NCI-H510A (cell line): ENCODE measurements at regions not wholly inside any gene's neighbourhood (a gene's known extent, or its start where the extent isn't known, plus 50 kb on each side); places are given as distances from the start of the nearest gene placed in this dataset.

Experiments used
- DNase-seq: peaks from one replicate; lab custom pipeline; 2025; lab: John Stamatoyannopoulos, UW

DNA sequence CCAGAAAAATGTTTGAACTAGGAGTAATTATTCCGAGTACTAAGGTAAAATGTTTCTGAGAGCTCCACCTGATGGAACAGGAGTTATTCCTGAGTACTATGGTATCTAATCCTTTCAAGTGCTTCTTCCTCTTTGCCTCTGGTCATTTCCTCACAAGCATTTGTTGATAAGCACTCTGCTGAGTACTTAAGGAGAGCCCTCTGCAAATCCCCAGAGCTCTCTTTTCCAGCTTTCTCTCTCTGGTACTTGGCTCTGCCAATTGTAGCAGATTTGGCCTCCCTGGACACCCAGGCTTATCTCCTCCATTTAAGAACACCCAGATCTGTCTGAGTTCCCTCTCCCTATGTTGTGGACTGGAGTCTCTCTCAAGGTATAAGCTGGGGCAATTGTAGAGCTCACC lies 457.0 kb downstream of the MN1 start:
- DNase-seq = no peak

- no peak for DNase-seq
These were observed 455.9 kb downstream of the MN1 start for GRCh38 chr22:27345691-27346090.

DNA sequence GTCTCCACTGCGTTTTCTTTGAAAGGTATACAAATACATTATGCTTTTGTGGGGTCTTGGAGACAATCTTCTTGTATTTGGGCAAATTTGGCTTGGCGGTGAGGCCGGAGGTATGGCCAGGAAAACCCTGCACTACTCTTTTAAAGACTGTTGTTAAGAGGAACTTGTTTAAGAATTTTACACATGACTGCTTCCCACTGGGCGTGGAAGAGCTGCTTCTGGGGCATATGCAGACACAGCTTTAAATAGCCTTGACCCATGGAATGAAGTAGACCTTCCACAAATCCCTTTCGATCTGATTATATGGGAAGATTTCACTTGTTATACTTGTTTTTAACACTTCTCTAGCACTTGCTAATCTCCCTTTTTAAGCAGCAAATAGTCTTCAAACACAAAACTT lies 453.6 kb downstream of the MN1 start:
- no peak for DNase-seq

GRCh38 chr22:27348634-27349033 lies 452.9 kb downstream of the MN1 start:
- DNase-seq = no peak

GRCh38 chr22:27349456-27349855 lies 452.1 kb downstream of the MN1 start:
- no peak for DNase-seq

DNA sequence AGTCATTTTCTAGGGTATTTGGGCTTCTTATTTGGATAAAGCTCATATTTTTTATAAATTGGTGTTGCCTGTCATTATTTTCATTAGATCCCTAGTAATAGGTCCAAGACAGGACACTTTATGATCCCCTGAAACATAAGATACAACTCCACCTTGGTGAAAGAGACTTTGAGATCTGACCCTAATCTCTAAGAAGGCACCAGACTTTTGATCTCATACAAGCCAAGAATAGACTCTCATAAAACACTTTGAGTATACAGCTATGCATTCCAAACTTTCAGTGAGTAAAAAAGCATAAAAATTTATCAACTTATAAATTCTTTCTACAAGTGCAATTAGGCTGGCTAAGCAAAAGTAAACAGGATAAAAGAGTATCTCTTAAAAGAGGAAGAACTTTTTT lies 451.2 kb downstream of the MN1 start:
- no peak for DNase-seq

- no peak for DNase-seq
These were observed 449.1 kb downstream of the MN1 start for GRCh38 chr22:27352426-27352825.

DNA sequence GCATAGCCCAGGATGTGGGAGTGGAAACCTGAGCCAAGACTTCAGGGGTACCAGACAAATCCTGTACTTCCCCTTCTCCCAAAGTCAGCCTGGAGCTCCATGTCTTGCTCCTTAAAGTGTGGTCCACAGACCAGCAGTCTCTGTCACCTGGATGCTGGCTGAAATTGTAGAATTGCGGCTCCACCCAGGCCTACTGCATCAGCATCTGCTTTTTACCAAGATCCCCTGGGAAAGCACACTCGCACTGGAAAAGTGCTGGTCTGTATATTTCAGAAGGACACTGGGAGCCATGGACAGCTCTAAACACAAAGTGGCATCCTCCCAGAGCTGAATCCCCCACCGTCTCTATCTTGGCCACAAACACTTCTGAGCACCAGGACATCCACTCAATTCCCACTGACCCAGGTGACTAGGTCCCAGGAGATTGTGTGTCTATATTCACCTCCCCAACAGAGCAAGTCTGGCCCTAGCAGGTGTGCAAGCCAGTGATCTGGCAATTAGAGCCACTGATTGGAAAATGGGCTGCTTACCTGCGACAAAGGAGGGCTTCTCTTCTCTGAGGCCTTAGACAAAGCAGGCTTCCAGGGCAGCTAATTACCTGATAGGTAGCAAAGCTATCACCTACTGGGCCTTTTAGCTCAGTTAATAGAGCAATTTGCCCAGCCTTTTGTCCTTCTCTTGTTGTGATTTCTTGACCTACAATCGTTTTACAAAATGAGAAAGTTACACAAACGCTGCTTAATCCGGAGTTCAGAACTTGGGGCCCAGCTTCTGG lies 443.3 kb downstream of the MN1 start:
- DNase-seq = no peak

DNA sequence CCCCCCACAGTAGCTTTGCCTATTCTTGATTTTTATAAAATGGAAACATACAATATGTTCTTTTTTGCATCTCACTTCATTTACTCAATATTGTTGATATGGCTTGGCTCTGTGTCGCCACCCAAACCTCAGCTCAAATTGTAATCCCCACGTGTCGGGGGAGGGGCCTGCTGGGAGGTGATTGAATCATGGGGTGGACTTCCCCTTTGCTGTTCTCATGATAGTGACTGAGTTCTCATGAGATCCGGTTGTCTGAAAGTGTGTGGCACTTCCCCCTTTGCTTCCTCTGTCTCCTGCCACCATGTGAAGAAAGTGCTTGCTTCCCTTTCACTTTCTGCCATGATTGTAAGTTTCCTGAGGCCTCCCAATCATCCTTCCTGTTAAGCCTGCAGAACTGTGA lies 431.3 kb downstream of the MN1 start:
- no peak for DNase-seq

DNA sequence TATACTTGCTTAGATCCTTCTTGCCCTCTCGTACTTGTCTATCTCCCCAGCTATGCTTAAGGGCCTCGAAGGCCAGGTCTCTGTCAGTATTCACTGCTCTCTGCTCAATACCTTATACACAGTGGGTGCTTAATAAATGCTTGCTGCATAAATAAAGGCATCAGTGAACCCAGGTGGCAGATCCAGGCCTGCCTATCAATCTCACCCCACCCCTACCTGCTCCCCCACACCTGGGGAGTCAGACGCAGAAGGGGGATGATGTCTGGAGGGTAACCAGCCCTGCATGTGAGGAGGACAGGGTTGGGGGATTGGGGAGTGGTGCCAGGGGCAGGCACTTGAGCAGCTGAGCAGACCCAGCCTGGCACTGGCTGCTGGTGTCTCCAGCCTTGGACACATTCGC lies 430.6 kb downstream of the MN1 start:
- DNase-seq = no peak

DNA sequence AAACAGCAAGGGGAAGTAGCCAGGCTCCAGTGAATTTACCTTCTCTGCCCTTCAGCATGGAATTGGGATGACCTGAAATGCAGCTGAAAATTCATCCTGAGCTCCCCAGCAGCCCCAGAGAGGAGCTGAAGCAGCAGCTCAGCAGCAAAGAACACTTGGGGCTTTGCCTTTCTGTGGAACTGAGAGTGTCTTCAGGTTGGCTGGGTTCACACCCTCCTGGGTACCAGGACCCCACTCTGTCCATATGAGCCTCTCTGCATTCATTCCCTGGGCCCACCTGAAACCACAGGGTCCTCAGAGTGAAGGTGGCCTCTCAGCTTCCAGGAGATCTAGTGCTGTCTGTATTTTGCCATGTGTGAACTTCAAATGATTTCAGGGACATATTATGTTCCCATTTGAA lies 429.2 kb downstream of the MN1 start:
- DNase-seq = no peak

- peak; percentile 88 for DNase-seq
These were observed 428.4 kb downstream of the MN1 start for GRCh38 chr22:27372969-27373670.

- peak; percentile 17 for DNase-seq
These were observed 423.9 kb downstream of the MN1 start for GRCh38 chr22:27377501-27378295.

GRCh38 chr22:27378311-27378800 lies 423.2 kb downstream of the MN1 start:
- no peak for DNase-seq

DNA sequence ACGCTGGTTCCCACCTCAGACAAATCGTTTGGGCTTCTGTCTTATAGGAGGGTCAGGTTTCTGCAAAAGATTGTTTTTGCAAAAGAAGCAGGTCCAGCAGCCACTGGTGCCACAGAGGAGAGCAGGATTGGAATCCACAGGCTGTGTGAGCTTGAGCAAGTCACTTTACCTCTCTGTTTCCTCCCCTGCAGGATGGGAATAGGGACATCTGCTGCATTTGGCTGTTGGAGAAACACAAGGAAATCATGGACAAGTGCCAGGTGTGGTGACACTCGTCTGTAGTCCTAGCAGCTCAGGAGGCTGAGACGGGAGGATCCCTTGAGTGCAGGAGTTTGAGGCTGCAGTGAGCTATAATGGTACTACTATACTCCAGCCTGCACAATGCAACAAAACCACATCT lies 422.6 kb downstream of the MN1 start:
- no peak for DNase-seq

DNA sequence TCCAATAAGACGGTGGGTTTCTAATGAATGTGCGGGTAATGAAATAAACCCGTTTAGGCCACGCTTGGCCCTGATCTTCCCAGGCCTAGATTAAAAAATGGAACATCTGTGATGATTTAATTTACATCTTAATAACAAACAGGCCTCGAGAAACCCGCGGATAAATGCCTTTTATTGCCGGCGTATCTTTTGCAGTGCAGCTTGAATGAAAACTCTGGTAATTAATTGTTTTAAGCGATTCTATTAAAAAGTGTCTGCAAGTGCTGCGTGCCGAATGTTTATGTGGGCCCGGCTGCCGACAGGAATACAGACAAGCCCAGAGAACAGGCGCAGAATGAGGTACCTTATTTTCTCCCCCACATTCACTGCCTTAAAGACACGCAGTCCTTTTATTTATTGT lies 420.7 kb downstream of the MN1 start:
- DNase-seq = no peak

DNA sequence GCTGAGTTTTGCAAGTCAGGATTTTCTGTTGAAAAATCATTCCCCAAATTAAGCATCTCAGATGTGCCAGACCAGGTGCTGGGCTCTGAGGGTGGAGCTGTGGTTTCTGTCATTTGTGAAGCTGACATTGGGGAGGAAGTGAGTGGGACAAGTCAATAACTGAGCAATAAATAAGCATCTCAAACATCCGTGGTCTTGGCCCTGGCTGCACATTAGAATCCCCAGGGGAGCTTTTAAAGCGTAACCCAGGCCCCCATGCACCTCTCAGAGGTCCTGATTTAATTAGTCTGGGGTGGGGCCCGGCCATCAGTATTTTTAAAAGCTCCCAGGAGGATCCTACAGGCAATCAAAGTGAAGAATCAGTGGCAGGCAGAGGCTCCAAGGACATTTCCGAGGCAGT lies 420.0 kb downstream of the MN1 start:
- DNase-seq = no peak

GRCh38 chr22:27381960-27382742 lies 419.4 kb downstream of the MN1 start:
- no peak for DNase-seq

DNA sequence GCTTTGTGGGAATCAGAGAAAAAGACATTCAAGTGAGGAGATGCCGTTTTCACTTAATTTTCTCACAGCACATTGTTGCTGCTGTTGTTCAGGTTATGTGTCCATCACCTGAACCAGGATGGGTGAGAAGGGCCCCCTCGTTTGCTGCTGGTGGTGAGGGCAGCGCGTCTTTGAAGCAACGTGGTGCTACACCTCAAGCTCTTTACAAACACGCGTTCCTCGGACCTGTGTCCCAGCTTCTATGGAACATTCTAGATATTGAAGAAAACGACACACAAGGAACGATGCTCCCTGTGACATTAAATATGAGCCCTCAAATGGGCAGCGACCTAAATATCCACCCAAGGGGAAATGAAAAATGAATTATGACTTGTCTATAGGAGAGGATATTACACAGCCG lies 418.6 kb downstream of the MN1 start:
- DNase-seq = no peak

GRCh38 chr22:27383896-27384295 lies 417.7 kb downstream of the MN1 start:
- DNase-seq = no peak

DNA sequence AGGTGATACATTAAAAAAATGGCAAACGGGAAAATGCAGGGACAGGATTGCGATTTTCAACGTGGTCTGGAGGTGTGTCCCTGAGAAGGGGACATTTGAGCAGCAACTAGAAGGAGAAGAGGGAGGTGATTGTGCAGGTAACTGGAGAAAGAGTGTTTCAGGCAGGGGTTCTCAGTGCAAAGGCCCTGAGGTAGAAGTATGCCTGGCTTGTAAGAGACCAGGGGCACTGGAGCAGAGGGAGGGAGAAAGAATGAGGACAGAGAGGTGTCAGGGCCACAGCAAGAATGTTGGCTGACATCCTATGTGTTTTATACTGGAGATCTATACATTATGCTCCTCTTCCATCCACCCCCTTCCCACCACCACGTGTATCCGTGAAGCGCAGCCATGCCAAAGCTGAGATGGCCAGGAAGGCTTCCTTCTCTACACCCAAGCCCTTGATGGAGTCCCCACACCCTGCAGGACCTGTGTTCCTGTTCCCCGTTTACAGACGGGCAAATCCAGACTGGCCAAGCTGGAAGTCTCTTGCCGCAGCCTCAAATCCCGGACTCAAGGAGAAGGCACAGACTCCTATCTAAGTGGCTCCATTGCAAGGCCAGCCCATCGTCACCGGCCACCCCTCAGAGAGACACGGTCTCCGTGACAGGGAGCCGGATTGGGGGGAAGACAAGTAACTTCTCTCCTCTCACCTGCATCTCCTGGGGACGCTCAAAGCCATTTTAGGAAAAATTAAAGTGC lies 416.1 kb downstream of the MN1 start:
- DNase-seq = no peak
